Uterus (tissue), 3 donors: ENCODE measurements at regions not wholly inside any gene's neighbourhood (a gene's known extent, or its start where the extent isn't known, plus 50 kb on each side); places are given as distances from the start of the nearest gene placed in this dataset.

Experiments
- DNase-seq, 2 donors: peaks; one replicate each; pipeline ENCODE4 v3.0.0-alpha.2; 2019 to 2020
- H3K27ac ChIP-seq, 2 donors: fragments of 200-600 bp; sonication (generic); 1 replicate in 1 of 2; 2 replicates in 1 of 2; pipeline ENCODE4 v1.5.1; 2016 to 2018
- H3K27me3 ChIP-seq, 2 donors: fragments of 200-600 bp; sonication (generic); one replicate each; pipeline ENCODE4 v1.5.1; 2018 to 2019; ENCODE audit warnings: control low read depth in 1 of 2
- H3K36me3 ChIP-seq, 2 donors: fragments of 200-600 bp; sonication (generic); one replicate each; pipeline ENCODE4 v1.5.1; 2019; ENCODE audit warnings: control low read depth in 1 of 2
- H3K4me1 ChIP-seq, 2 donors: fragments of 200-600 bp; sonication (generic); one replicate each; pipeline ENCODE4 v1.5.1; 2018 to 2019; ENCODE audit warnings: control low read depth in 1 of 2
- H3K4me3 ChIP-seq, 2 donors: fragments of 200-600 bp; sonication (generic); 1 replicate in 1 of 2; 2 replicates in 1 of 2; pipeline ENCODE4 v1.5.1; 2018 to 2019; ENCODE audit warnings: mild to moderate bottlenecking in 1 of 2
- H3K9me3 ChIP-seq, 2 donors: fragments of 200-600 bp; sonication (generic); one replicate each; pipeline ENCODE4 v1.5.1; 2019; ENCODE audit warnings: control low read depth in 1 of 2
- CTCF ChIP-seq, 4 experiments: fragments of 200-600 bp in 2 of 4; fragments of 450-650 bp in 2 of 4; sonication (generic) in 2 of 4; IDR thresholded peaks; one replicate each; pipeline ENCODE4 v1.5.1; 2016 to 2019; ENCODE audit warnings: antibody characterized with exemption in 4 of 4, mild to moderate bottlenecking in 2 of 4, moderate library complexity in 1 of 4
- POLR2A ChIP-seq, 2 donors: fragments of 450-650 bp; IDR thresholded peaks; one replicate each; pipeline ENCODE4 v1.6.1; 2016; ENCODE audit warnings: antibody characterized with exemption in 2 of 2, mild to moderate bottlenecking in 1 of 2, moderate library complexity in 1 of 2
- intact Hi-C: fragments of 100-400 bp; cut with DNase I; formaldehyde crosslinking; loops from one replicate; pipeline ENCODE4 v1.15.1; 2023; ENCODE audit warnings: low total_unique reads
- donor health status: DM: yes; HTN: yes; CAD: no.

- no peak for TF ChIP-seq CTCF (IDR thresholded peaks at IDR 0.05)
- no peak for TF ChIP-seq POLR2A (IDR thresholded peaks at IDR 0.05)
These were observed 79.5 kb upstream of the LIPC start for GRCh38 chr15:58352026-58352929.

GRCh38 chr15:58355382-58355971, 76.3 kb upstream of the LIPC start:
- no peak overlapping the region for H3K4me3 ChIP-seq
- no peaks in the 10 kb centered on the region for H3K36me3 ChIP-seq
- H3K4me1 ChIP-seq, result no peaks in the 10 kb centered on the region
- no peak overlapping the region for H3K27ac ChIP-seq
- intact Hi-C loops, result no loop called here
- TF ChIP-seq CTCF (IDR thresholded peaks at IDR 0.05) (no peak), POLR2A (IDR thresholded peaks at IDR 0.05) (no peak)
- no peak for DNase-seq
- H3K9me3 ChIP-seq, result no peaks in the 10 kb centered on the region
- no peaks in the 10 kb centered on the region for H3K27me3 ChIP-seq

More at GRCh38 chr15:58352026-58352929, 79.5 kb upstream of the LIPC start:
- Histone ChIP-seq H3K27me3 (no peaks in the 10 kb centered on the region), H3K9me3 (no peaks in the 10 kb centered on the region), H3K36me3 (no peaks in the 10 kb centered on the region), H3K4me3 (no peak overlapping the region), H3K27ac (no peak overlapping the region), H3K4me1 (no peaks in the 10 kb centered on the region)
- no peak for DNase-seq
- intact Hi-C loops, result no loop called here

GRCh38 chr15:58355973-58356372, 75.8 kb upstream of the LIPC start:
- intact Hi-C loops, result no loop called here
- TF ChIP-seq CTCF (IDR thresholded peaks at IDR 0.05), result no peak
- TF ChIP-seq POLR2A (IDR thresholded peaks at IDR 0.05), result no peak
- Histone ChIP-seq H3K36me3 (no peaks in the 10 kb centered on the region), H3K4me1 (no peaks in the 10 kb centered on the region), H3K9me3 (no peaks in the 10 kb centered on the region), H3K4me3 (no peak overlapping the region), H3K27me3 (no peaks in the 10 kb centered on the region), H3K27ac (no peak overlapping the region)
- no peak for DNase-seq

- TF ChIP-seq POLR2A (IDR thresholded peaks at IDR 0.05), result no peak
- no peak for TF ChIP-seq CTCF (IDR thresholded peaks at IDR 0.05)
- Histone ChIP-seq H3K36me3 (no peaks in the 10 kb centered on the region), H3K4me3 (no peak overlapping the region), H3K27ac (no peak overlapping the region), H3K4me1 (no peaks in the 10 kb centered on the region), H3K9me3 (no peaks in the 10 kb centered on the region), H3K27me3 (no peaks in the 10 kb centered on the region)
- intact Hi-C loops, result no loop called here
- DNase-seq, result no peak
These were observed 74.0 kb upstream of the LIPC start for GRCh38 chr15:58357529-58358476.
